ENCODE measurements at regions not wholly inside any gene's neighbourhood (a gene's known extent, or its start where the extent isn't known, plus 50 kb on each side); places are given as distances from the start of the nearest gene placed in this dataset.

DNA sequence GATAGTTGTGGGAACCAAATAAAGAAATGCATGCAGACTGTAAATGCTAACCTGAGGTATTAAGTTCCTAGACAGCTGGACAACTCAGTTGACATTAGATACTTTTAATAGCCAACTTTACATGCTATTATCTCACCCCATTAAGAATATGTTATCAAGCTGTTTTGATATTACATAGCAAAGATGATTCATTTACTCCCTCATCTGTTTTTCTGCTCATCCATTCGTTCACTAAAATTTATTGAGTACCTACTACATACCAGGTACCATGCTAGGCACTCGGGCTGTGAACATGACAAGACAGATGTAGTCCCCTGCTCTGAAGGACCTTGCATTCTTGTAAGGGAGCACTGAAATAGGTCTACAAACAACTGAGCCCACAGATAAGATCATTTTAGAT lies 192.4 kb downstream of the DACT1 start:
- TF ChIP-seq CTCF (IDR thresholded peaks at IDR 0.05): no peak
- TF ChIP-seq POLR2A (IDR thresholded peaks at IDR 0.05): no peak
